K562 (cell line): ENCODE measurements at regions not wholly inside any gene's neighbourhood (a gene's known extent, or its start where the extent isn't known, plus 50 kb on each side); places are given as distances from the start of the nearest gene placed in this dataset.

ENCODE experiments used
- SMAD2 ChIP-seq: fragments of 150-350 bp; IDR thresholded peaks from 2 replicates; pipeline ENCODE4 v1.6.1; 2014; ENCODE audit warnings: low read depth, mild to moderate bottlenecking, low read length
- TF ChIP-seq, protein P1 (sequence below): fragments of 450-650 bp; IDR thresholded peaks from 2 replicates; pipeline ENCODE4 v1.6.1; 2016; ENCODE audit warnings: mild to moderate bottlenecking, moderate library complexity

DNA sequence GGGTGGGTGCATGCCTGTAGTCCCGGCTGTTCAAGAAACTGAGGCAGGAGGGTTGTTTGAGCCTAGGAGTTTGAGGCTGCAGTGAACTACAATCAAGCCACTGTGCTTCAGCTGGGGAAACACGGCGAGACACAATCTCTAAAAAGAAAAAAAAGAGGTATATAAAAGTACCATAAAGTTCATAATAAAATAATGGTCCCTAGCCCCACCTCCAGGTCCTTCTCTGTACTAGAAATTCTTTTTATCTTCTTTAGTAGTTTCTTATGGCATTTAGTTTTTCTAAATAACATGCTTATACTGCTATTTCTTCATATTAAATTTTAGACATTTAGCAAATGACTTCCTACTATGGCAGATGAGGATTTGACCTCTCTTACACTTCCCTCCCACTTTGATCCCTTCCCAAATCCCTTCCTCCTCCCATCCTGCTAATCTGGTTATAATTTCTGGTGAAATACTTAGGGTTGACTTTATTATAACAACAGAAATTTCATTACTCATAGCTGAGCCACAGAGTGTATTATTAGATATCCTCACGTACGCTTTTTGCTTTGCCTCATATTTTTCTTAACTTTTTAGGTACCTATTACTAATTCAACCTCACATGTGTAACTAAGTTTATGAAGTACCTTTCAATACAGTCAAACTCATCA is 94.7 kb downstream of the SLC41A2 start (continued):
- TF ChIP-seq, protein P1, sequence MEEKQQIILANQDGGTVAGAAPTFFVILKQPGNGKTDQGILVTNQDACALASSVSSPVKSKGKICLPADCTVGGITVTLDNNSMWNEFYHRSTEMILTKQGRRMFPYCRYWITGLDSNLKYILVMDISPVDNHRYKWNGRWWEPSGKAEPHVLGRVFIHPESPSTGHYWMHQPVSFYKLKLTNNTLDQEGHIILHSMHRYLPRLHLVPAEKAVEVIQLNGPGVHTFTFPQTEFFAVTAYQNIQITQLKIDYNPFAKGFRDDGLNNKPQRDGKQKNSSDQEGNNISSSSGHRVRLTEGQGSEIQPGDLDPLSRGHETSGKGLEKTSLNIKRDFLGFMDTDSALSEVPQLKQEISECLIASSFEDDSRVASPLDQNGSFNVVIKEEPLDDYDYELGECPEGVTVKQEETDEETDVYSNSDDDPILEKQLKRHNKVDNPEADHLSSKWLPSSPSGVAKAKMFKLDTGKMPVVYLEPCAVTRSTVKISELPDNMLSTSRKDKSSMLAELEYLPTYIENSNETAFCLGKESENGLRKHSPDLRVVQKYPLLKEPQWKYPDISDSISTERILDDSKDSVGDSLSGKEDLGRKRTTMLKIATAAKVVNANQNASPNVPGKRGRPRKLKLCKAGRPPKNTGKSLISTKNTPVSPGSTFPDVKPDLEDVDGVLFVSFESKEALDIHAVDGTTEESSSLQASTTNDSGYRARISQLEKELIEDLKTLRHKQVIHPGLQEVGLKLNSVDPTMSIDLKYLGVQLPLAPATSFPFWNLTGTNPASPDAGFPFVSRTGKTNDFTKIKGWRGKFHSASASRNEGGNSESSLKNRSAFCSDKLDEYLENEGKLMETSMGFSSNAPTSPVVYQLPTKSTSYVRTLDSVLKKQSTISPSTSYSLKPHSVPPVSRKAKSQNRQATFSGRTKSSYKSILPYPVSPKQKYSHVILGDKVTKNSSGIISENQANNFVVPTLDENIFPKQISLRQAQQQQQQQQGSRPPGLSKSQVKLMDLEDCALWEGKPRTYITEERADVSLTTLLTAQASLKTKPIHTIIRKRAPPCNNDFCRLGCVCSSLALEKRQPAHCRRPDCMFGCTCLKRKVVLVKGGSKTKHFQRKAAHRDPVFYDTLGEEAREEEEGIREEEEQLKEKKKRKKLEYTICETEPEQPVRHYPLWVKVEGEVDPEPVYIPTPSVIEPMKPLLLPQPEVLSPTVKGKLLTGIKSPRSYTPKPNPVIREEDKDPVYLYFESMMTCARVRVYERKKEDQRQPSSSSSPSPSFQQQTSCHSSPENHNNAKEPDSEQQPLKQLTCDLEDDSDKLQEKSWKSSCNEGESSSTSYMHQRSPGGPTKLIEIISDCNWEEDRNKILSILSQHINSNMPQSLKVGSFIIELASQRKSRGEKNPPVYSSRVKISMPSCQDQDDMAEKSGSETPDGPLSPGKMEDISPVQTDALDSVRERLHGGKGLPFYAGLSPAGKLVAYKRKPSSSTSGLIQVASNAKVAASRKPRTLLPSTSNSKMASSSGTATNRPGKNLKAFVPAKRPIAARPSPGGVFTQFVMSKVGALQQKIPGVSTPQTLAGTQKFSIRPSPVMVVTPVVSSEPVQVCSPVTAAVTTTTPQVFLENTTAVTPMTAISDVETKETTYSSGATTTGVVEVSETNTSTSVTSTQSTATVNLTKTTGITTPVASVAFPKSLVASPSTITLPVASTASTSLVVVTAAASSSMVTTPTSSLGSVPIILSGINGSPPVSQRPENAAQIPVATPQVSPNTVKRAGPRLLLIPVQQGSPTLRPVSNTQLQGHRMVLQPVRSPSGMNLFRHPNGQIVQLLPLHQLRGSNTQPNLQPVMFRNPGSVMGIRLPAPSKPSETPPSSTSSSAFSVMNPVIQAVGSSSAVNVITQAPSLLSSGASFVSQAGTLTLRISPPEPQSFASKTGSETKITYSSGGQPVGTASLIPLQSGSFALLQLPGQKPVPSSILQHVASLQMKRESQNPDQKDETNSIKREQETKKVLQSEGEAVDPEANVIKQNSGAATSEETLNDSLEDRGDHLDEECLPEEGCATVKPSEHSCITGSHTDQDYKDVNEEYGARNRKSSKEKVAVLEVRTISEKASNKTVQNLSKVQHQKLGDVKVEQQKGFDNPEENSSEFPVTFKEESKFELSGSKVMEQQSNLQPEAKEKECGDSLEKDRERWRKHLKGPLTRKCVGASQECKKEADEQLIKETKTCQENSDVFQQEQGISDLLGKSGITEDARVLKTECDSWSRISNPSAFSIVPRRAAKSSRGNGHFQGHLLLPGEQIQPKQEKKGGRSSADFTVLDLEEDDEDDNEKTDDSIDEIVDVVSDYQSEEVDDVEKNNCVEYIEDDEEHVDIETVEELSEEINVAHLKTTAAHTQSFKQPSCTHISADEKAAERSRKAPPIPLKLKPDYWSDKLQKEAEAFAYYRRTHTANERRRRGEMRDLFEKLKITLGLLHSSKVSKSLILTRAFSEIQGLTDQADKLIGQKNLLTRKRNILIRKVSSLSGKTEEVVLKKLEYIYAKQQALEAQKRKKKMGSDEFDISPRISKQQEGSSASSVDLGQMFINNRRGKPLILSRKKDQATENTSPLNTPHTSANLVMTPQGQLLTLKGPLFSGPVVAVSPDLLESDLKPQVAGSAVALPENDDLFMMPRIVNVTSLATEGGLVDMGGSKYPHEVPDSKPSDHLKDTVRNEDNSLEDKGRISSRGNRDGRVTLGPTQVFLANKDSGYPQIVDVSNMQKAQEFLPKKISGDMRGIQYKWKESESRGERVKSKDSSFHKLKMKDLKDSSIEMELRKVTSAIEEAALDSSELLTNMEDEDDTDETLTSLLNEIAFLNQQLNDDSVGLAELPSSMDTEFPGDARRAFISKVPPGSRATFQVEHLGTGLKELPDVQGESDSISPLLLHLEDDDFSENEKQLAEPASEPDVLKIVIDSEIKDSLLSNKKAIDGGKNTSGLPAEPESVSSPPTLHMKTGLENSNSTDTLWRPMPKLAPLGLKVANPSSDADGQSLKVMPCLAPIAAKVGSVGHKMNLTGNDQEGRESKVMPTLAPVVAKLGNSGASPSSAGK: no peak
- no peak for TF ChIP-seq SMAD2
